ENCODE measurements at regions not wholly inside any gene's neighbourhood (a gene's known extent, or its start where the extent isn't known, plus 50 kb on each side); places are given as distances from the start of the nearest gene placed in this dataset.

- intact Hi-C loops (cut with DNase I; ENCODE audit: low total_unique reads): no loop called here
- H3K27me3 ChIP-seq: peaks cover 0 to 27% of the 10 kb centered on the region in 2 donors
- H3K4me3 ChIP-seq: no peak overlapping the region
- H3K36me3 ChIP-seq: no peaks in the 10 kb centered on the region
- DNase-seq (ENCODE audit: low spot score in 2 of 2): no peak
- no peak overlapping the region for H3K27ac ChIP-seq
- TF ChIP-seq, protein P1, sequence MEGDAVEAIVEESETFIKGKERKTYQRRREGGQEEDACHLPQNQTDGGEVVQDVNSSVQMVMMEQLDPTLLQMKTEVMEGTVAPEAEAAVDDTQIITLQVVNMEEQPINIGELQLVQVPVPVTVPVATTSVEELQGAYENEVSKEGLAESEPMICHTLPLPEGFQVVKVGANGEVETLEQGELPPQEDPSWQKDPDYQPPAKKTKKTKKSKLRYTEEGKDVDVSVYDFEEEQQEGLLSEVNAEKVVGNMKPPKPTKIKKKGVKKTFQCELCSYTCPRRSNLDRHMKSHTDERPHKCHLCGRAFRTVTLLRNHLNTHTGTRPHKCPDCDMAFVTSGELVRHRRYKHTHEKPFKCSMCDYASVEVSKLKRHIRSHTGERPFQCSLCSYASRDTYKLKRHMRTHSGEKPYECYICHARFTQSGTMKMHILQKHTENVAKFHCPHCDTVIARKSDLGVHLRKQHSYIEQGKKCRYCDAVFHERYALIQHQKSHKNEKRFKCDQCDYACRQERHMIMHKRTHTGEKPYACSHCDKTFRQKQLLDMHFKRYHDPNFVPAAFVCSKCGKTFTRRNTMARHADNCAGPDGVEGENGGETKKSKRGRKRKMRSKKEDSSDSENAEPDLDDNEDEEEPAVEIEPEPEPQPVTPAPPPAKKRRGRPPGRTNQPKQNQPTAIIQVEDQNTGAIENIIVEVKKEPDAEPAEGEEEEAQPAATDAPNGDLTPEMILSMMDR (IDR thresholded peaks at IDR 0.05): no peak
- TF ChIP-seq POLR2AphosphoS5 (IDR thresholded peaks at IDR 0.05) (no peak), POLR2A (IDR thresholded peaks at IDR 0.05) (no peak)
- H3K9me3 ChIP-seq: no peaks in the 10 kb centered on the region
- no peaks in the 10 kb centered on the region for H3K4me1 ChIP-seq
These were observed 58.0 kb upstream of the SLC25A48 start for GRCh38 chr5:135776457-135776856.

GRCh38 chr5:135761746-135762145 lies 72.7 kb upstream of the SLC25A48 start:
- Histone ChIP-seq H3K9me3 (no peaks in the 10 kb centered on the region), H3K36me3 (no peaks in the 10 kb centered on the region), H3K27me3 (peaks cover 0 to 8% of the 10 kb centered on the region in 2 donors), H3K4me1 (no peaks in the 10 kb centered on the region), H3K27ac (no peak overlapping the region), H3K4me3 (no peak overlapping the region)
- no peak for DNase-seq (ENCODE audit: low spot score in 2 of 2)
- TF ChIP-seq, protein P1 (IDR thresholded peaks at IDR 0.05): no peak
- TF ChIP-seq POLR2A (IDR thresholded peaks at IDR 0.05) (no peak), POLR2AphosphoS5 (IDR thresholded peaks at IDR 0.05) (no peak)
- intact Hi-C loops (cut with DNase I; ENCODE audit: low total_unique reads): no loop called here

DNA sequence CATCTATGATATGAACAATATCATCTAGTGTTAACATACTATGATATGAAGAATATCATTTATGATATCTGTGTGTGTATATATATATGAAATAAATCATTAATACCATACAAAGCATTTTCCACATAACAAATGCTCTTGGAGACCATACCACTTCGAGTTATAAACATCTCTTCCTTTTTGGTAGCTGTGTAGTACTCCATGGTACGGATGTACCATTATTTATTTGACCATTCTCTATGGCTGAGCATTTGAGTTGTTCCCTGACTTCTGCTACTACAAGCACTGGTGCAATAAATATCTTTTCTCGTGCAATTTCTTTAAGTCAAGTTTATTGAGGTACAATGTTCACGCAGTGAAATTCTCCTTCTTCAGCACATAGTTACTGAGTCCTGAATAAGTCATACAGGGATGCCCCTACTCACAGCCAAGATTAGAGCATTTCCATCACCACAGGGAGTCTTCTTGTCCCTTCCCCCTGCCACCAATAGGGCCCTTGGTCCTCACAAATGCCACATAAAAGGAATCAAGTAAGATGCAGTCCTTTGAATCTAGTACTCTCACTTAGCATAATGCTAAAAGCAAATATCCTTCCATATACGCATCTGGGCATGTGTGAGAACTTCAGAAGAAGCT lies 75.2 kb upstream of the SLC25A48 start:
- Histone ChIP-seq H3K27ac (no peak overlapping the region), H3K27me3 (no peaks in the 10 kb centered on the region), H3K36me3 (no peaks in the 10 kb centered on the region), H3K9me3 (no peaks in the 10 kb centered on the region), H3K4me1 (no peaks in the 10 kb centered on the region), H3K4me3 (no peak overlapping the region)
- intact Hi-C loops (cut with DNase I; ENCODE audit: low total_unique reads): no loop called here
- TF ChIP-seq POLR2A (IDR thresholded peaks at IDR 0.05) (no peak), POLR2AphosphoS5 (IDR thresholded peaks at IDR 0.05) (no peak)
- TF ChIP-seq, protein P1 (IDR thresholded peaks at IDR 0.05): no peak
- no peak for DNase-seq (ENCODE audit: low spot score in 2 of 2)

- TF ChIP-seq POLR2A (IDR thresholded peaks at IDR 0.05): no peak
- TF ChIP-seq, protein P1 (IDR thresholded peaks at IDR 0.05): no peak
- no peak for TF ChIP-seq POLR2AphosphoS5 (IDR thresholded peaks at IDR 0.05)
These were observed 80.5 kb upstream of the SLC25A48 start for GRCh38 chr5:135753990-135754389.

DNA sequence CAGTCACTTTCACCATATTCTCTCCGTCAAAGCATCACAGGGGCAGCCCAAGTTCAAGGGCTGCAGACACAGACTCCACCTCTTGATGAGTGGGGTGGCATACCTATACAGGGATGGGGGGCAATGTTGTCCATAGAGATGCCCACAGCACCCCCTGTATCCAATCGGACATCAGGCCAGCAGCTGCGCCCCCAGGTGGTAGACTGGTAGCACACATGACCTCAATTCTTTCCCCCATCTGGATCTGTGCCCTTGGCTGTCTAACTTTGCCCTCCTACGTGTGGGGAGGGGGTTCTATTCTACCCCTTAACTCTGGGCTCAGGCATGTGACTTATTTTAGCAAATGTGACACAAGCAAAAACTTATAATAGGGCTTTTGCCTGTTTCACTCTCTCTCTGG lies 84.0 kb upstream of the SLC25A48 start:
- H3K27ac ChIP-seq: no peak overlapping the region
- no peak overlapping the region for H3K4me3 ChIP-seq
- no peaks in the 10 kb centered on the region for H3K4me1 ChIP-seq
- DNase-seq (ENCODE audit: low spot score in 2 of 2): no peak
- H3K36me3 ChIP-seq: no peaks in the 10 kb centered on the region
- TF ChIP-seq, protein P1 (IDR thresholded peaks at IDR 0.05): no peak
- TF ChIP-seq POLR2AphosphoS5 (IDR thresholded peaks at IDR 0.05) (no peak), POLR2A (IDR thresholded peaks at IDR 0.05) (no peak)
- H3K27me3 ChIP-seq: no peaks in the 10 kb centered on the region
- intact Hi-C loops (cut with DNase I; ENCODE audit: low total_unique reads): no loop called here
- peaks cover 0 to 3% of the 10 kb centered on the region in 2 donors for H3K9me3 ChIP-seq

More at GRCh38 chr5:135753990-135754389, 80.5 kb upstream of the SLC25A48 start:
- Histone ChIP-seq H3K27me3 (no peaks in the 10 kb centered on the region), H3K4me1 (no peaks in the 10 kb centered on the region), H3K4me3 (no peak overlapping the region), H3K9me3 (no peaks in the 10 kb centered on the region), H3K27ac (no peak overlapping the region), H3K36me3 (no peaks in the 10 kb centered on the region)
- no peak for DNase-seq (ENCODE audit: low spot score in 2 of 2)
- intact Hi-C loops (cut with DNase I; ENCODE audit: low total_unique reads): no loop called here

Measured in breast epithelium (tissue), 4 donors.